22Rv1 (cell line): ENCODE measurements at regions not wholly inside any gene's neighbourhood (a gene's known extent, or its start where the extent isn't known, plus 50 kb on each side); places are given as distances from the start of the nearest gene placed in this dataset.

Experiments
- CTCF ChIP-seq: fragments of 450-650 bp; IDR thresholded peaks from 2 replicates; pipeline ENCODE4 v1.5.1; 2017; ENCODE audit warnings: mild to moderate bottlenecking
- ZFX ChIP-seq: fragments of 450-650 bp; IDR thresholded peaks from 2 replicates; pipeline ENCODE4 v1.6.1; 2017; ENCODE audit warnings: antibody characterized with exemption, borderline replicate concordance

- TF ChIP-seq CTCF = no peak
- no peak for TF ChIP-seq ZFX
Observed at GRCh38 chr15:77786181-77786890, 153.6 kb upstream of the LINGO1 start.
